ENCODE measurements at regions not wholly inside any gene's neighbourhood (a gene's known extent, or its start where the extent isn't known, plus 50 kb on each side); places are given as distances from the start of the nearest gene placed in this dataset.

DNA sequence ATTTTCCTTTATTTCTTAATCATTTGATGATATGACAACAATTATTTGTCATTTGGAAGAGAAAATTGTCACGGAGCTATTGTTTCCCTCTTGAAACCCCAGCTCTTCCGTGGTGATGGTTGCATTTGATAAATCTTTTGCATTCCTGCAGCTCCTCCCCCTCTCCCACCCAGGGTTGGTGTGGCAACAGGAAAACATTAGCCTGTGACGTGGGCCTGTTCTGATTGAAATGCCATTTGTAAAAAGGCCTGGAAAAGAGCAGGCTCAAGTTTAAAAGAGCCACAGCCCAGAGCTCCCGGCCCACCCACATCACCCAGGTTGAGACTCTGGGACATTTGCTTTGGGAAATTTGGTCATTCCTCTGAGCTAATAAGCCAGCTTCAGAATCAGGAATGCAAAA, 282.5 kb downstream of the RPLP1 start:
- TF ChIP-seq GATA2 (IDR thresholded peaks at IDR 0.05; ENCODE audit: low read depth, low read length) (peak; percentile 29; the same call in 1 of the 2 replicates), GATA3 (IDR thresholded peaks at IDR 0.05; ENCODE audit: low read depth, low read length) (no peak)
